Neutrophil (primary cell): ENCODE measurements at regions not wholly inside any gene's neighbourhood (a gene's known extent, or its start where the extent isn't known, plus 50 kb on each side); places are given as distances from the start of the nearest gene placed in this dataset.

Source experiments
- H3K27ac ChIP-seq: fragments of 200-600 bp; sonication (generic); 2 replicates; pipeline ENCODE4 v1.5.1; 2016; ENCODE audit warnings: mild to moderate bottlenecking, moderate library complexity
- H3K27me3 ChIP-seq: fragments of 200-600 bp; sonication (generic); 2 replicates; pipeline ENCODE4 v1.6.0; 2016; ENCODE audit warnings: mild to moderate bottlenecking
- H3K36me3 ChIP-seq: fragments of 200-600 bp; sonication (generic); 2 replicates; pipeline ENCODE4 v1.5.1; 2017
- H3K4me1 ChIP-seq, 2 experiments: fragments of 200-600 bp in 1 of 2; sonication (generic) in 1 of 2; 1 replicate in 1 of 2; 2 replicates in 1 of 2; pipeline versions ENCODE4 v1.5.1 to v1.6.1; 2013 to 2016; ENCODE audit warnings: low read depth in 1 of 2, low read length in 1 of 2, mild to moderate bottlenecking in 1 of 2, moderate library complexity in 1 of 2; ENCODE audit not compliant: control insufficient read depth in 1 of 2, insufficient read depth in 1 of 2
- H3K4me3 ChIP-seq, 2 experiments: fragments of 200-600 bp in 1 of 2; sonication (generic) in 1 of 2; 1 replicate in 1 of 2; 2 replicates in 1 of 2; pipeline ENCODE4 v1.5.1; 2013 to 2016; ENCODE audit warnings: low read depth in 1 of 2, low read length in 1 of 2, mild to moderate bottlenecking in 1 of 2, moderate library complexity in 1 of 2
- H3K9me3 ChIP-seq: fragments of 200-600 bp; sonication (generic); 2 replicates; pipeline ENCODE4 v1.5.1; 2016
- TF ChIP-seq, protein P1 (sequence below): fragments of 200-600 bp; sonication (generic); IDR thresholded peaks from 2 replicates; pipeline ENCODE4 v1.5.1; 2016; ENCODE audit warnings: antibody characterized with exemption

DNA sequence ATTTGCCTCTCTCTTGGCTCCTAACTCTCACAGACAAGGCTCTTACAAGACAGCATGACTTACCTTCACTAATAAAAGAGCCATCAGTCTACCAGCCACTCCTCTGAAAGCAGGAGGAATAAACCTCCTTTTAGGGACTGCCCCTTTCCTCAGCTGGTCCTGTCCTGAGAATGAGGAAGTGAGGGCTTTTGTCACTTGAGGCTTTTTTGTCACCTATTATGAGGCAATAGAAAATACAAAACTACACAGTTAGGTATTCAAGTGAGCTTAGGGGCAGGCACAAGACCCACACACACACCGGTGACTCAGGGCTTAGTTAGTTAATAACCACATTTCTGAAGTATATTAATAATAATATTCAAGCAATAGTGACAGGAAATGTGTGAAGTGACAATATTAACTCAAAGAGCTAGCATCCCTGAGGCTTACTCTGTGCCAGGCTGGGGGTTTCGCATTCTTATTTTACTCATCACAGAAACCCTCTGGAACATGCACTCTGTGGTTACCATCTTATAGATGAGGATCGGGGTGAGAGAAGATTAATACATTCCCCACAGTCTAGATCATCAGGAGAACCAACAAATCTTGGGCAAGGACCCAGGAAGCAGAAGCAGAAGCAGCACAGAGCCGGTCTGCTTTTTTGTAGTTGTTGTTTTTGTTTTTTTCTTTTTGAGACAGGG, 379.9 kb downstream of the LIG4 start:
- Histone ChIP-seq H3K27me3 (no peaks in the 10 kb centered on the region), H3K4me3 (no peak overlapping the region)

DNA sequence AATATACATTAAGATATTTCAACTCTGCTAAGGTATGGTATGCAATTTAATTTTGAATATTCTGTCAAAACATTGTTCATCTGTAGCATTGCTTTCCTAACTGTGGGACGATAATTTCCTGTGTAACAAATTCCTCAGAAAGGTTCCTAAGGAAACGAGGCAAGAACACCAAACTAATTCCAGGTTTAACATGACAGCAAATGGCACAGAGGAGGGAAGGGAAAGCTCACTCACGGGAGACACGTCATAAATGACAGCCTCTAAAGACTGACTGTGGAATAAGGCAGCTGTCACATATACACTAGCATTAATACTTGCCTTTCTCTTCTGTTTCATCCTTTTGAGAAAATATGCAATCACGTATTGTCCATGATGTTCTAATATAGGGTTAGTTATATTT, 380.6 kb downstream of the LIG4 start:
- H3K36me3 ChIP-seq, result no peaks in the 10 kb centered on the region
- H3K27ac ChIP-seq, result no peak overlapping the region
- no peaks in the 10 kb centered on the region for H3K9me3 ChIP-seq
- TF ChIP-seq, protein P1, sequence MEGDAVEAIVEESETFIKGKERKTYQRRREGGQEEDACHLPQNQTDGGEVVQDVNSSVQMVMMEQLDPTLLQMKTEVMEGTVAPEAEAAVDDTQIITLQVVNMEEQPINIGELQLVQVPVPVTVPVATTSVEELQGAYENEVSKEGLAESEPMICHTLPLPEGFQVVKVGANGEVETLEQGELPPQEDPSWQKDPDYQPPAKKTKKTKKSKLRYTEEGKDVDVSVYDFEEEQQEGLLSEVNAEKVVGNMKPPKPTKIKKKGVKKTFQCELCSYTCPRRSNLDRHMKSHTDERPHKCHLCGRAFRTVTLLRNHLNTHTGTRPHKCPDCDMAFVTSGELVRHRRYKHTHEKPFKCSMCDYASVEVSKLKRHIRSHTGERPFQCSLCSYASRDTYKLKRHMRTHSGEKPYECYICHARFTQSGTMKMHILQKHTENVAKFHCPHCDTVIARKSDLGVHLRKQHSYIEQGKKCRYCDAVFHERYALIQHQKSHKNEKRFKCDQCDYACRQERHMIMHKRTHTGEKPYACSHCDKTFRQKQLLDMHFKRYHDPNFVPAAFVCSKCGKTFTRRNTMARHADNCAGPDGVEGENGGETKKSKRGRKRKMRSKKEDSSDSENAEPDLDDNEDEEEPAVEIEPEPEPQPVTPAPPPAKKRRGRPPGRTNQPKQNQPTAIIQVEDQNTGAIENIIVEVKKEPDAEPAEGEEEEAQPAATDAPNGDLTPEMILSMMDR, result no peak
- H3K27me3 ChIP-seq, result no peaks in the 10 kb centered on the region
- no peak overlapping the region for H3K4me3 ChIP-seq
- H3K4me1 ChIP-seq, result no peaks in the 10 kb centered on the region

More for the DNA sequence above, 379.9 kb downstream of the LIG4 start:
- H3K4me1 ChIP-seq, result no peaks in the 10 kb centered on the region
- TF ChIP-seq, protein P1, result no peak
- H3K9me3 ChIP-seq, result no peaks in the 10 kb centered on the region
- H3K27ac ChIP-seq, result no peak overlapping the region
- H3K36me3 ChIP-seq, result no peaks in the 10 kb centered on the region

DNA sequence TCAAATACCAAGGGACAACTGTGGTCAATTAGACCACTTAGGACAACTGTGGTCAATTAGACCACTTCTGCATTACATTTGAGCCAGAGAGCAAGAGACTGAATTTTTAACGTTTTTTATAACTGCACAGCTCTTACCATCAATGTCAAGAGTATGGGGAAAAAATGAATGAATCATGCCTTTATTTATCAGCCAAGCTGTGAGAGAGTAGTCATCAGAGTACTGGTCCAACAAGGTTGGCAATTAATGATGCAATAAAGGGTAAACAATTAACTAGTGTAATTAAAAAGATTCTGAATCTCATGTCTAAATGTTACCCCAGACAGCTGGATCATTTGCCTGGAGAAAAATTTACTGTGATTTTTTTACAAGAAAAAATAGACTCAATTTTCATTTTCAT, 381.1 kb downstream of the LIG4 start:
- Histone ChIP-seq H3K27ac (no peak overlapping the region), H3K4me1 (no peaks in the 10 kb centered on the region), H3K36me3 (no peaks in the 10 kb centered on the region), H3K27me3 (no peaks in the 10 kb centered on the region), H3K4me3 (no peak overlapping the region), H3K9me3 (no peaks in the 10 kb centered on the region)
- TF ChIP-seq, protein P1, result no peak

DNA sequence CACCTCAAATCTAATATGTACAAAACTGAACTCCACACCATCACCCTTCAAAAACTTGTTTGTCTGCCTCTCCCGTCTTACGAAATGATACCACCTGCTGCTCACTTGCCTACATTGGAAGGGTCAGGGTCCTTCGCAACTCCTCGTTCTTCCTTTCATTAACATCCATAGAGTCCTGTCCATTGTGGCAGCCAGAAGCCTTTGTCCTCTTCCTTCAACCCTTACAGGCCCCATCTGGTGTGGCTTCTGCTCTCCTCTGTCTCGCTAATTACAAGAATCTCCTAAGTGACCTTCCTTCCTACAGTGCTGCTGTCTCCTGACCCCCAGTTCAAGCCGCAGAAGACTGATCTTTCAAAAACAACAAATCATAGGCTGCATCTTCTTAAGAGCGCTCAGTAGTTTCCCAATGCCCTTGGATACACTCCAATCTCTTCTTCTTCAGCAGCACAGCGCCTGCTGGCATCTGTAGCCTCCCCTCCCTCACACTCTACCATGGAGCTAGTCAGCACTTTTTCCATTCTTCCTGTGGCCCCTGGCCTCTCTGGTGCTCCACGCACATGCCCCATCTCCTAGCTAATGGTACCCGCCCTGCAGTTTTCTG, 382.7 kb downstream of the LIG4 start:
- Histone ChIP-seq H3K4me3 (no peak overlapping the region), H3K27ac (no peak overlapping the region), H3K36me3 (no peaks in the 10 kb centered on the region), H3K27me3 (no peaks in the 10 kb centered on the region), H3K4me1 (no peaks in the 10 kb centered on the region), H3K9me3 (no peaks in the 10 kb centered on the region)
- TF ChIP-seq, protein P1, result no peak

DNA sequence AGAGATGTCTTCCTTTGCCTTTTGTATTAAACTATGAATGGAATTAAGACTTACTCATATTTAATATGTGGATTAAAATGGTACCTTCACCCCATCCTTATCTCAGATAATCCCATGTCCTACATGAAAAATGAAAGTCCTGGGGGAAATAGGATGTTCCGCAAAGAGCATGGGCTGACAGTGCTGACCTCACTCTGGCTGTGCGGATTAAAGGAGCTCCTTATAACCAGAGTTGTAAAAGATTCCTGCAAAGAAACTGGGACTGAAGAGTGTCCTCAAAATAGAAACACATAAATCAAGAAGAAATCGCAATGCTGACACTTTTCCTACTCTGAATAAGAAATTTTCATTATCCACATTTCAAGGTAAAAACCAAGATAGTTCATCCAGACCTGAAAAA, 384.5 kb downstream of the LIG4 start:
- Histone ChIP-seq H3K27ac (no peak overlapping the region), H3K9me3 (no peaks in the 10 kb centered on the region)
- TF ChIP-seq, protein P1, result no peak

More for the DNA sequence above, 384.5 kb downstream of the LIG4 start:
- Histone ChIP-seq H3K27me3 (no peaks in the 10 kb centered on the region), H3K4me3 (no peak overlapping the region), H3K36me3 (no peaks in the 10 kb centered on the region), H3K4me1 (no peaks in the 10 kb centered on the region)
